ENCODE measurements at regions not wholly inside any gene's neighbourhood (a gene's known extent, or its start where the extent isn't known, plus 50 kb on each side); places are given as distances from the start of the nearest gene placed in this dataset.

DNA sequence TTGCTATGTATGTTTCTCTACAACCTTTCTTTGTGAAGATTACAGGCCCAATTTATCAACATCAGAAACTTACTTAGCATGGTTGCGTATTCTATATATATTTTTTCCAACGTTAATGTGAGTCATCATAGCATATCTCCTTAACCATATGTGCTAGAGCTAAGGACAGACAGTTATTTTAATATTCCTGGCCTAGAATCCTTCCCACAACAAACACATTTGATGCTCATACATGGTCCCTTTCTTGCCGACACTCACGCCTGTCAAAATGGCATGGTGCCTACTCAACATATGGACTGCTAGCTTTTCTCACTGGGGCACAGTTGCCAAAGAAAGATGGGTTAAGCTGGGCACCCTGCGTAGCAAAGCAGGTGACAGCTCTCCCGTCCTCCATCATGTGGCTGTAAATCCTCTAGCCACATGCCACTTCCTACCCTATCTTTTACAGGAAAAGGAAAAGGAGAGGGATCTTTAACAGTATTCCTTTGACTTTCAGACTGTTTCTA lies 75.2 kb upstream of the GALNT5 start:
- Histone ChIP-seq H3K4me2 (ENCODE audit: low read depth, low read length, poor library complexity, severe bottlenecking) (no peak overlapping the region), H3K4me3 (ENCODE audit: insufficient read depth, low read length, poor library complexity, severe bottlenecking) (no peak overlapping the region), H3K9me3 (ENCODE audit: insufficient read depth, low read length) (no peaks in the 10 kb centered on the region), H3K27ac (ENCODE audit: low read depth, low read length) (no peak overlapping the region), H3K9me2 (replicated peaks; ENCODE audit: insufficient read depth, low read length) (no peaks in the 10 kb centered on the region), H3K9ac (ENCODE audit: low read length) (no peak overlapping the region), H3F3A (ENCODE audit: insufficient read depth) (no peaks in the 10 kb centered on the region), H3K27me3 (ENCODE audit: low read length) (no peaks in the 10 kb centered on the region), H3K79me2 (ENCODE audit: insufficient read depth, low read length) (no peaks in the 10 kb centered on the region), H3K36me3 (ENCODE audit: low read length) (no peaks in the 10 kb centered on the region), H2AFZ (ENCODE audit: low read depth, low read length, severe bottlenecking) (no peak overlapping the region), H4K20me1 (ENCODE audit: low read depth, low read length) (no peaks in the 10 kb centered on the region)
- no peak for TF ChIP-seq EZH2phosphoT487 (conservative IDR thresholded peaks at IDR 0.05; ENCODE audit: low read length)
- TF ChIP-seq, protein P1, sequence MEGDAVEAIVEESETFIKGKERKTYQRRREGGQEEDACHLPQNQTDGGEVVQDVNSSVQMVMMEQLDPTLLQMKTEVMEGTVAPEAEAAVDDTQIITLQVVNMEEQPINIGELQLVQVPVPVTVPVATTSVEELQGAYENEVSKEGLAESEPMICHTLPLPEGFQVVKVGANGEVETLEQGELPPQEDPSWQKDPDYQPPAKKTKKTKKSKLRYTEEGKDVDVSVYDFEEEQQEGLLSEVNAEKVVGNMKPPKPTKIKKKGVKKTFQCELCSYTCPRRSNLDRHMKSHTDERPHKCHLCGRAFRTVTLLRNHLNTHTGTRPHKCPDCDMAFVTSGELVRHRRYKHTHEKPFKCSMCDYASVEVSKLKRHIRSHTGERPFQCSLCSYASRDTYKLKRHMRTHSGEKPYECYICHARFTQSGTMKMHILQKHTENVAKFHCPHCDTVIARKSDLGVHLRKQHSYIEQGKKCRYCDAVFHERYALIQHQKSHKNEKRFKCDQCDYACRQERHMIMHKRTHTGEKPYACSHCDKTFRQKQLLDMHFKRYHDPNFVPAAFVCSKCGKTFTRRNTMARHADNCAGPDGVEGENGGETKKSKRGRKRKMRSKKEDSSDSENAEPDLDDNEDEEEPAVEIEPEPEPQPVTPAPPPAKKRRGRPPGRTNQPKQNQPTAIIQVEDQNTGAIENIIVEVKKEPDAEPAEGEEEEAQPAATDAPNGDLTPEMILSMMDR (IDR thresholded peaks at IDR 0.05; ENCODE audit: insufficient read depth, low read length, poor library complexity, severe bottlenecking): no peak

DNA sequence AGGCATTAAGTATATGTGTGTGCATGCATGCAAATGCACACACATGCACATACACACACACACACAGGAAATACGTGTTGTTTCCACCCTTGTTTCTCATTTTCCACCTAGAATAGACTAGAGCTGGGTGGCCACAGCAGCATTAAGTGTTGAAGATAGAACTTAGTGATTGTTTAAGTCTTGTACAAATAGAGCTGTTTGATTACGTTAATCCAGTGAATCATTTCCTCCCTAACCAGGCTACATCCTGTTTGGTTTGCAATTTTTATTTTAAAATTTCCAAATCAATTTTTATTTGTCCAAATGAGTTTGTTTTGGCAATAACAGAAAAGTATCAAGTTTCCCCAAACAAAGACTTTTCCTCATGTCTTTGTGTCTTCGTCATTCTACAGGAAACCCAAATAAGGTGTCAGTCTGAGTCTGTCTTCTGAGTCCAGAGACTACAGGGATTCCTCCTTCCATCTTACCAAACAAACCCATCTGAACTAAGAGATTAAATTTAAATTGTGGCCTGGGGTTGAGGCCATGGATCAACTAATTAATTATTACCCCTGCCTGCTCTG lies 74.6 kb upstream of the GALNT5 start:
- H3K36me3 ChIP-seq (ENCODE audit: low read length): no peaks in the 10 kb centered on the region
- no peaks in the 10 kb centered on the region for H3F3A ChIP-seq (ENCODE audit: insufficient read depth)
- H3K27me3 ChIP-seq (ENCODE audit: low read length): no peaks in the 10 kb centered on the region
- H2AFZ ChIP-seq (ENCODE audit: low read depth, low read length, severe bottlenecking): no peak overlapping the region
- no peak overlapping the region for H3K4me2 ChIP-seq (ENCODE audit: low read depth, low read length, poor library complexity, severe bottlenecking)
- no peak overlapping the region for H3K4me3 ChIP-seq (ENCODE audit: insufficient read depth, low read length, poor library complexity, severe bottlenecking)
- H4K20me1 ChIP-seq (ENCODE audit: low read depth, low read length): no peaks in the 10 kb centered on the region
- H3K27ac ChIP-seq (ENCODE audit: low read depth, low read length): no peak overlapping the region
- no peaks in the 10 kb centered on the region for H3K9me2 ChIP-seq (replicated peaks; ENCODE audit: insufficient read depth, low read length)
- TF ChIP-seq EZH2phosphoT487 (conservative IDR thresholded peaks at IDR 0.05; ENCODE audit: low read length): no peak
- TF ChIP-seq, protein P1 (IDR thresholded peaks at IDR 0.05; ENCODE audit: insufficient read depth, low read length, poor library complexity, severe bottlenecking): no peak
- no peak overlapping the region for H3K9ac ChIP-seq (ENCODE audit: low read length)
- H3K9me3 ChIP-seq (ENCODE audit: insufficient read depth, low read length): no peaks in the 10 kb centered on the region
- H3K79me2 ChIP-seq (ENCODE audit: insufficient read depth, low read length): no peaks in the 10 kb centered on the region

DNA sequence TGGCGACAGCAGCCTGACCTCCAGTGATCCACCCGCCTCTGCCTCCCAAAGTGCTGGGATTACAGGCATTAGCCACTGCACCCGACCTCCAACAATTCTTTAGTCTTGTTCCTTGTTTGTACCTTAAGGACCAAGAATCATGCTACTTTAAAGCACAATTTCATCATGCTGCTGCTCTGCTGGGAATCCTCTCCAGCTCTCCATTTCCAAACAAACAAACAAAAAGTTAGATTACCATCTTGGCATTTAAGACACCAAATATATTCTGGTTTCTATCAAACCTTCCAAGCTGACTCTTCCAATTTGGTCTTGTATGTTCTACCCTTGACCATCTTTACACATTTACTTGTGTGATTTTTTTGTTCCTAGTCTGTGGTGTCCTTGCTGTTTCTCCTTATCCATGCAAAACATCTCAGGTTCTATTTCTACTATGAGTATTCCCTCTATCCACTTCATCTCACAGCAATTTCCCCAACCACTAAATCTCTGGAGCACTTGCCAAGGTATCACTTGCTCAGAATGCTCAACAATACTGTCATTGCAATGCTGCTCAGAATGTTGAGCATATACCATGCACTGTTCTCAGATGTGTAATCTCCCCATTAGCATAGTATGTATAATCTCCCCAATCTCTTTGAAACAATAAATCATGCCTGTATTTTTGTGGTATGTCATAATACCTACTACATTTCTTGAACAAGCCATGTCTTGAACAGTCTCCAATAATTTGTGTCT lies 73.2 kb upstream of the GALNT5 start:
- Histone ChIP-seq H3K4me2 (ENCODE audit: low read depth, low read length, poor library complexity, severe bottlenecking) (no peak overlapping the region), H3K27ac (ENCODE audit: low read depth, low read length) (no peak overlapping the region), H3K27me3 (ENCODE audit: low read length) (no peaks in the 10 kb centered on the region), H3K9ac (ENCODE audit: low read length) (no peak overlapping the region), H3F3A (ENCODE audit: insufficient read depth) (no peaks in the 10 kb centered on the region), H4K20me1 (ENCODE audit: low read depth, low read length) (no peaks in the 10 kb centered on the region), H2AFZ (ENCODE audit: low read depth, low read length, severe bottlenecking) (no peak overlapping the region), H3K9me3 (ENCODE audit: insufficient read depth, low read length) (no peaks in the 10 kb centered on the region), H3K79me2 (ENCODE audit: insufficient read depth, low read length) (no peaks in the 10 kb centered on the region), H3K36me3 (ENCODE audit: low read length) (no peaks in the 10 kb centered on the region), H3K4me3 (ENCODE audit: insufficient read depth, low read length, poor library complexity, severe bottlenecking) (no peak overlapping the region), H3K9me2 (replicated peaks; ENCODE audit: insufficient read depth, low read length) (no peaks in the 10 kb centered on the region)
- TF ChIP-seq, protein P1 (IDR thresholded peaks at IDR 0.05; ENCODE audit: insufficient read depth, low read length, poor library complexity, severe bottlenecking): no peak
- no peak for TF ChIP-seq EZH2phosphoT487 (conservative IDR thresholded peaks at IDR 0.05; ENCODE audit: low read length)

Measured in SU-DHL-6 (cell line).